ENCODE measurements at regions not wholly inside any gene's neighbourhood (a gene's known extent, or its start where the extent isn't known, plus 50 kb on each side); places are given as distances from the start of the nearest gene placed in this dataset.
"Not testable (repeated sequence)": the region's sequence is repeated elsewhere in the genome, so short reads cannot be mapped to it uniquely, and the experiment has no call there.

GRCh38 chr13:56015919-56016318 is 1124.8 kb upstream of the PRR20A start:
- DNase-seq, result no peak

- DNase-seq, result no peak
These were observed 1121.1 kb upstream of the PRR20A start for GRCh38 chr13:56019606-56020005.

GRCh38 chr13:56020425-56020824 is 1120.3 kb upstream of the PRR20A start:
- DNase-seq, result no peak

GRCh38 chr13:56039992-56040391 is 1100.7 kb upstream of the PRR20A start:
- DNase-seq, result no peak

GRCh38 chr13:56066321-56066720 is 1074.4 kb upstream of the PRR20A start:
- DNase-seq, result no peak

- no peak for DNase-seq
These were observed 1038.1 kb upstream of the PRR20A start for GRCh38 chr13:56102641-56103040.

GRCh38 chr13:56110751-56111150 is 1030.0 kb upstream of the PRR20A start:
- DNase-seq, result no peak

GRCh38 chr13:56134524-56134923 is 1006.2 kb upstream of the PRR20A start:
- DNase-seq, result no peak

- no peak for DNase-seq
These were observed 973.9 kb upstream of the PRR20A start for GRCh38 chr13:56166864-56167263.

- no peak for DNase-seq
These were observed 972.1 kb upstream of the PRR20A start for GRCh38 chr13:56168581-56168980.

GRCh38 chr13:56173346-56173745 is 967.4 kb upstream of the PRR20A start:
- no peak for DNase-seq

GRCh38 chr13:56182598-56182997 is 958.1 kb upstream of the PRR20A start:
- no peak for DNase-seq

GRCh38 chr13:56187331-56187730 is 953.4 kb upstream of the PRR20A start:
- DNase-seq, result no peak

GRCh38 chr13:56188582-56188981 is 952.1 kb upstream of the PRR20A start:
- DNase-seq, result not testable (repeated sequence)

GRCh38 chr13:56189439-56189838 is 951.3 kb upstream of the PRR20A start:
- DNase-seq, result no peak

GRCh38 chr13:56189978-56190377 is 950.7 kb upstream of the PRR20A start:
- DNase-seq, result no peak

GRCh38 chr13:56198350-56198749 is 942.4 kb upstream of the PRR20A start:
- no peak for DNase-seq

GRCh38 chr13:56201834-56202233 is 938.9 kb upstream of the PRR20A start:
- no peak for DNase-seq

GRCh38 chr13:56216221-56216620 is 924.5 kb upstream of the PRR20A start:
- no peak for DNase-seq

- no peak for DNase-seq
These were observed 893.0 kb upstream of the PRR20A start for GRCh38 chr13:56247692-56248091.

- no peak for DNase-seq
These were observed 869.0 kb upstream of the PRR20A start for GRCh38 chr13:56271686-56272085.

- DNase-seq, result no peak
These were observed 857.4 kb upstream of the PRR20A start for GRCh38 chr13:56283262-56283828.

GRCh38 chr13:56299650-56300049 is 841.1 kb upstream of the PRR20A start:
- no peak for DNase-seq

- no peak for DNase-seq
These were observed 826.0 kb upstream of the PRR20A start for GRCh38 chr13:56314765-56315164.

GRCh38 chr13:56317841-56318240 is 822.9 kb upstream of the PRR20A start:
- no peak for DNase-seq

- no peak for DNase-seq
These were observed 808.0 kb upstream of the PRR20A start for GRCh38 chr13:56332671-56333070.

All from NCI-H1048 (cell line).